ENCODE measurements at regions not wholly inside any gene's neighbourhood (a gene's known extent, or its start where the extent isn't known, plus 50 kb on each side); places are given as distances from the start of the nearest gene placed in this dataset.

GRCh38 chr12:24172031-24172772, 222.7 kb upstream of the SOX5 start:
- in situ Hi-C loops (cut with MboI) (no loop called here), intact Hi-C loops (cut with micrococcal nuclease) (no loop called here)
- no peaks in the 10 kb centered on the region for H3K9me3 ChIP-seq (replicated peaks; ENCODE audit: control insufficient read depth, insufficient read depth, low read depth, low read length)
- no peak overlapping the region for H3K27ac ChIP-seq (ENCODE audit: extremely low read depth, low read depth, low read length)
- FAIRE-seq (no peak), DNase-seq (ENCODE audit: extremely low read depth in 1 of 4, low spot score in 3 of 4) (no peak), ATAC-seq (no peak)
- peaks cover 6 to 11% of the 10 kb centered on the region in 2 experiments; a peak in 4 of 5 replicates for H3K27me3 ChIP-seq (ENCODE audit: control insufficient read depth in 2 of 2, insufficient read depth in 2 of 2, low read length in 2 of 2)
- no peak overlapping the region for H3K4me3 ChIP-seq
- TF ChIP-seq POLR2B (IDR thresholded peaks at IDR 0.05; ENCODE audit: low read depth, partially characterized antibody) (no peak), TAF1 (IDR thresholded peaks at IDR 0.05; ENCODE audit: control insufficient read depth, extremely low read depth, insufficient read depth, low read length, severe bottlenecking) (no peak), ZNF239 (CRISPR knock-in tag; IDR thresholded peaks at IDR 0.05) (no peak), MXD1 (CRISPR knock-in tag; IDR thresholded peaks at IDR 0.05; ENCODE audit: borderline replicate concordance, poor library complexity, severe bottlenecking) (no peak), POLR2G (IDR thresholded peaks at IDR 0.05; ENCODE audit: low read depth, low read length) (no peak), KLF1 (tag; IDR thresholded peaks at IDR 0.05) (no peak), PHB (CRISPR knock-in tag; IDR thresholded peaks at IDR 0.05) (no peak), ZNF217 (CRISPR knock-in tag; IDR thresholded peaks at IDR 0.05) (no peak), ZNF184 (CRISPR knock-in tag; IDR thresholded peaks at IDR 0.05) (no peak), HNRNPL (IDR thresholded peaks at IDR 0.05; ENCODE audit: low read depth, low read length) (no peak), GTF2B (IDR thresholded peaks at IDR 0.05; ENCODE audit: extremely low read depth, insufficient read length) (no peak), POLR2A (conservative IDR thresholded peaks at IDR 0.05) (no peak), MYC (IDR thresholded peaks at IDR 0.05; ENCODE audit: low read depth, low read length) (no peak), MYC (CRISPR knock-in tag; IDR thresholded peaks at IDR 0.05; ENCODE audit: borderline replicate concordance, low read depth) (no peak), PRDM10 (IDR thresholded peaks at IDR 0.05; ENCODE audit: partially characterized antibody) (no peak), BRF2 (IDR thresholded peaks at IDR 0.05; ENCODE audit: borderline replicate concordance, insufficient read depth, insufficient read length) (no peak)
- H4K20me1 ChIP-seq (replicated peaks; ENCODE audit: control insufficient read depth, insufficient read depth, low read length), result no peaks in the 10 kb centered on the region
- BruUV-seq (replicated peaks), result no TSS peak
- 29% methylated on average over 10 of the region's 13 CpGs for WGBS (ENCODE audit: insufficient coverage, low coverage, missing lambda C conversion rate)
- H3K9me1 ChIP-seq (ENCODE audit: control insufficient read depth, insufficient read depth, low read length), result no peaks in the 10 kb centered on the region
- no peak overlapping the region for H3K4me2 ChIP-seq (ENCODE audit: insufficient read depth, low read length)
- ChIA-PET POLR2A (interaction anchor here (0.7 kb wide), 1 partner anchor 57 kb away, joined by 4 read pairs; no protein-coding TSS in a partner anchor), CTCF (ENCODE audit: low intra/inter-chr PET ratio) (no interaction called here)
- no peaks in the 10 kb centered on the region for H3K4me1 ChIP-seq (replicated peaks in 1 of 2; ENCODE audit: control insufficient read depth in 2 of 2, insufficient read depth in 2 of 2, low read length in 2 of 2)
- H2AFZ ChIP-seq (ENCODE audit: low read depth, low read length), result no peak overlapping the region
- H3K36me3 ChIP-seq (ENCODE audit: control insufficient read depth, insufficient read depth, low read length), result no peaks in the 10 kb centered on the region
- no peaks in the 10 kb centered on the region for H3K79me2 ChIP-seq (ENCODE audit: control insufficient read depth, insufficient read depth, low read length)
- no peak overlapping the region for H3K9ac ChIP-seq (ENCODE audit: insufficient read depth in 1 of 2, low read depth in 2 of 2, low read length in 2 of 2)
